ENCODE measurements at regions not wholly inside any gene's neighbourhood (a gene's known extent, or its start where the extent isn't known, plus 50 kb on each side); places are given as distances from the start of the nearest gene placed in this dataset.
A peak's percentile ranks its signal among the peaks of the same experiment; 100 is the strongest.

DNA sequence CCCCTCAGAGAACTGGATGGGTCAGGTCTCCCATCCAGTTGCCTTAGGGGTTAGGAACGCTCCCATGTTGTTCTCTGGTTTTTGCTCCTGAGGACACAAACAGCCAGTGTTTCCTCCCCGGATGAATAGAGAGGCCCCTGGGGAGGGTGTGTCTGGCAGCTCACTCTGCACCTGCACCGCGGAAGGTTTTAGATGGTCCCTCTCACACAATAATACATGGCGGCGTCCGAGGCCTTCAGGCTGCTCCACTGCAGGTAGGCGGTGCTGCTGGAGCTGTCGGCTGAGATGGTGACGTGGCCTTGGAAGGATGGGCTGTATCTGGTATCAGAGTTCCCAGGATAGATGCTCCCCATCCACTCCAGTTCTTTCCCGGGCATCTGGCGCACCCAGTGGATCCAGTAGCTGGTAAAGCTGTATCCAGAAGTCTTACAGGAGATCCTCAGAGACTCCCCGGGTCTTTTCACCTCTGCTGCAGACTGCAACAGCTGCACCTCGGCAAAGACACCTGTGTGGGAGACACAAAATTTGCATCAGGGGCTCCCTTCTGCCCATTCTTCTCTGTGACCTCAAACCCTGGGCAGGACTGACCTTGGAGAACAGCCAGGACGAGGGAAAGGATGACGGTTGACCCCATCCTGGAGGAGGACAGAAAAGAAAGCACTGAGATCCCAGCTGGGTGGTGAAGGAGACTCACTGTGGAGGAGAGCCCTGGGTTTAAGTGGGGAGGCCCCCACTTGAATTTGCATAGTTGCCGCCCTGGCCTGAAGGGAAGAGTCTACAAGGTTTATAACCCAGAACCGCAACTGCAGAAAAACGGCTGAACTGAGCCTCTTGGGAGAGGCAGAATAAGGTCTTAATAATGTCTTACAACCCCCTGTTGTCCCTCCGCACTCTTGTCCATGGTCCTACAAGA lies 1324.8 kb downstream of the TMEM121 start:
- ChIA-PET CTCF (no interaction called here), POLR2A (ENCODE audit: low non-redundant PET) (no interaction called here)
- DNase-seq (ENCODE audit: low spot score) = no peak
- Histone ChIP-seq H3K4me3 (ENCODE audit: low read depth, low read length, poor library complexity, severe bottlenecking) (no peak overlapping the region), H3K27me3 (replicated peaks; ENCODE audit: insufficient read depth, low read depth, low read length, poor library complexity) (no peaks in the 10 kb centered on the region), H3K27ac (ENCODE audit: low read depth, low read length, poor library complexity, severe bottlenecking) (no peak overlapping the region), H3K36me3 (ENCODE audit: insufficient read depth, low read length, poor library complexity, severe bottlenecking) (no peaks in the 10 kb centered on the region), H3K4me1 (ENCODE audit: insufficient read depth, low read length, poor library complexity, severe bottlenecking) (peaks cover 5% of the 10 kb centered on the region), H3K9me3 (ENCODE audit: low read depth, low read length, poor library complexity, severe bottlenecking) (no peaks in the 10 kb centered on the region)
- intact Hi-C loops (cut with micrococcal nuclease; ENCODE audit: unreplicated experiment) = no loop called here
- TF ChIP-seq EZH2 (IDR thresholded peaks at IDR 0.05; ENCODE audit: borderline replicate concordance, low read depth, low read length, poor library complexity, severe bottlenecking) = no peak
- TF ChIP-seq, protein P1, sequence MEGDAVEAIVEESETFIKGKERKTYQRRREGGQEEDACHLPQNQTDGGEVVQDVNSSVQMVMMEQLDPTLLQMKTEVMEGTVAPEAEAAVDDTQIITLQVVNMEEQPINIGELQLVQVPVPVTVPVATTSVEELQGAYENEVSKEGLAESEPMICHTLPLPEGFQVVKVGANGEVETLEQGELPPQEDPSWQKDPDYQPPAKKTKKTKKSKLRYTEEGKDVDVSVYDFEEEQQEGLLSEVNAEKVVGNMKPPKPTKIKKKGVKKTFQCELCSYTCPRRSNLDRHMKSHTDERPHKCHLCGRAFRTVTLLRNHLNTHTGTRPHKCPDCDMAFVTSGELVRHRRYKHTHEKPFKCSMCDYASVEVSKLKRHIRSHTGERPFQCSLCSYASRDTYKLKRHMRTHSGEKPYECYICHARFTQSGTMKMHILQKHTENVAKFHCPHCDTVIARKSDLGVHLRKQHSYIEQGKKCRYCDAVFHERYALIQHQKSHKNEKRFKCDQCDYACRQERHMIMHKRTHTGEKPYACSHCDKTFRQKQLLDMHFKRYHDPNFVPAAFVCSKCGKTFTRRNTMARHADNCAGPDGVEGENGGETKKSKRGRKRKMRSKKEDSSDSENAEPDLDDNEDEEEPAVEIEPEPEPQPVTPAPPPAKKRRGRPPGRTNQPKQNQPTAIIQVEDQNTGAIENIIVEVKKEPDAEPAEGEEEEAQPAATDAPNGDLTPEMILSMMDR (conservative IDR thresholded peaks at IDR 0.05; ENCODE audit: low read depth, low read length) = no peak
- no TSS peak for BruUV-seq (replicated peaks)

DNA sequence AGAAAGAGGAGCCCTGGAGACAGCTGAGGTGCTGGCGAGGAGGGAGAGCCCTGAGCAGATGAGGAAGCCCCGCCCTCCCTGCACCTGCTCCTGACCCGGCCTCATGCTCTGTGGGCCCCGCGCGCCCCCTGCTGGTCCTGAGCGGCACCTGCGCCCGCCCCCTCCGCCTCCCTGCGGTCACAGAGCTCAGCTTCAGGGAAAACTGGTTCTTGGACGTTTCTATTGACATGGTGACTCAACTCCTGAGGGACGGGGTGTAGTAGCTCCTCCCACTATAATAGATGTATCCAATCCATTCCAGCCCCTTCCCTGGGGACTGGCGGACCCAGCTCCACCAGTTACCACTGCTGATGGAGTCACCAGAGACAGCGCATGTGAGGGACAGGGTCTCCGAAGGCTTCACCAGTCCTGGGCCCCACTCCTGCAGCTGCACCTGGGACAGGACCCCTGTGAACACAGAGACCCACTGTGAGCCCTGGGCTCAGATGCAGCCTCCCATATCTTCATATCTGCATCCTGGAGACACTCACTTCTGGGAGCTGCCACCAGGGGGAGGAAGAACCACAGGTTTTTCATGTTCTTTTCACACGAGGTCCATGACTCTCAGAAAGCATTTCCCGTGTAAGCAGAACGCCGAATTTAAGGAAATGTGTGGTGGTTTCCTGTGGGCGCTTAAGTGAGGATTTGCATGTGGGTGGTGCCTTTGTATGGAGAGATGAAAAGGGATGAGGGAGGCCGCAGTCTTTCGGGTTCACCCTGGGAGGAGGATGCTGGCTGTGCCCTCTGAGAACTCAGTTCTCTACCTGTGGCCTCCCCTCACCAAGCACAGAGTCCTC lies 1346.4 kb downstream of the TMEM121 start:
- ChIA-PET CTCF (interaction anchor here (0.5 to 2.5 kb wide), 9 partner anchors 8 to 178 kb away, joined by 3 to 17 read pairs (median 3); no protein-coding TSS in a partner anchor), POLR2A (ENCODE audit: low non-redundant PET) (no interaction called here)
- no peak overlapping the region for H3K4me3 ChIP-seq (ENCODE audit: low read depth, low read length, poor library complexity, severe bottlenecking)
- H3K9me3 ChIP-seq (ENCODE audit: low read depth, low read length, poor library complexity, severe bottlenecking) = no peaks in the 10 kb centered on the region
- no peak overlapping the region for H3K27ac ChIP-seq (ENCODE audit: low read depth, low read length, poor library complexity, severe bottlenecking)
- no TSS peak for BruUV-seq (replicated peaks)
- peaks cover 4% of the 10 kb centered on the region for H3K27me3 ChIP-seq (replicated peaks; ENCODE audit: insufficient read depth, low read depth, low read length, poor library complexity)
- no peaks in the 10 kb centered on the region for H3K36me3 ChIP-seq (ENCODE audit: insufficient read depth, low read length, poor library complexity, severe bottlenecking)
- no peak for TF ChIP-seq EZH2 (IDR thresholded peaks at IDR 0.05; ENCODE audit: borderline replicate concordance, low read depth, low read length, poor library complexity, severe bottlenecking)
- TF ChIP-seq, protein P1 (conservative IDR thresholded peaks at IDR 0.05; ENCODE audit: low read depth, low read length) = peak; percentile 76
- peak; percentile 85 for DNase-seq (ENCODE audit: low spot score)
- H3K4me1 ChIP-seq (ENCODE audit: insufficient read depth, low read length, poor library complexity, severe bottlenecking) = no peaks in the 10 kb centered on the region
- intact Hi-C loops (cut with micrococcal nuclease; ENCODE audit: unreplicated experiment) = no loop called here

DNA sequence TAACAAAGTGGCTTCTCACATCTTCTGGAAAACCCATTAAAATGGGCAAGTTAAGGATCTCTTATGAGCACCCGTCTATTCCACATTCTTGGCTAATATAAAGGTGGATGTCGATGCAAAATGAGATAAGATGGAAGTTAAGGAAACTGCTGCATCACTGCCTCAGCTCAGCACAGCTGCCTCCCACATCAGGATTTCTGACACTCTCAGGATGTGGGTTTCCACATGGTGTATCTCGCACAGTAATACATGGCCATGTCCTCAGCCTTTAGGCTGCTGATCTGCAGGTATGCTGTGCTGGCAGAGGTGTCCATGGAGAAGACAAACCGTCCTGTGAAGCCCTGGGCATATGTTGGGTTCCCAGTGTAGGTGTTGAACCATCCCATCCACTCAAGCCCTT lies 1348.0 kb downstream of the TMEM121 start:
- no peaks in the 10 kb centered on the region for H3K36me3 ChIP-seq (ENCODE audit: insufficient read depth, low read length, poor library complexity, severe bottlenecking)
- ChIA-PET CTCF (interaction anchor here (2.5 kb wide), 1 partner anchor 43 kb away, joined by 17 read pairs; no protein-coding TSS in a partner anchor), POLR2A (ENCODE audit: low non-redundant PET) (no interaction called here)
- no peak overlapping the region for H3K4me3 ChIP-seq (ENCODE audit: low read depth, low read length, poor library complexity, severe bottlenecking)
- TF ChIP-seq, protein P1 (conservative IDR thresholded peaks at IDR 0.05; ENCODE audit: low read depth, low read length) = no peak
- no peak for TF ChIP-seq EZH2 (IDR thresholded peaks at IDR 0.05; ENCODE audit: borderline replicate concordance, low read depth, low read length, poor library complexity, severe bottlenecking)
- no TSS peak for BruUV-seq (replicated peaks)
- DNase-seq (ENCODE audit: low spot score) = no peak
- H3K4me1 ChIP-seq (ENCODE audit: insufficient read depth, low read length, poor library complexity, severe bottlenecking) = no peaks in the 10 kb centered on the region
- H3K9me3 ChIP-seq (ENCODE audit: low read depth, low read length, poor library complexity, severe bottlenecking) = no peaks in the 10 kb centered on the region
- H3K27me3 ChIP-seq (replicated peaks; ENCODE audit: insufficient read depth, low read depth, low read length, poor library complexity) = no peaks in the 10 kb centered on the region
- intact Hi-C loops (cut with micrococcal nuclease; ENCODE audit: unreplicated experiment) = no loop called here
- no peak overlapping the region for H3K27ac ChIP-seq (ENCODE audit: low read depth, low read length, poor library complexity, severe bottlenecking)
